ENCODE measurements at regions not wholly inside any gene's neighbourhood (a gene's known extent, or its start where the extent isn't known, plus 50 kb on each side); places are given as distances from the start of the nearest gene placed in this dataset.

DNA sequence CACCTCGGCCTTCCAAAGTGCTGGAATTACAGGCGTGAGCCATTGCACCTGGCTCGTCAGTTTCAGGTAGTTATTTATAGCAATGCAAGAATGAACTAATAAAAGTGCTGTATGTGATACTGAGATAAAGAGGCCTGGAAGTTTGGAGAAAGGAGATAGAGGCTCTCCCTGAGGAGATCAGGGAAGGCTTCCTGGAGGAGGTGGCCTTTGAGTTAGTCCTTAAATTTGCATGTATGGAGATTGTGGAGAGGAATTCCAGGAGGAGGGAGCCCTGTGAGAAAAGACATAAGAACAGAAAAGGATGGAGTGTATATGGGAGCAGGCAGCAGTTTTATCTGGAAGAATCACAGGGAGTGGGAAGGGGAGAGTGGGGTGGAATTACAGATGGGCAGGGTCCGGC is 276.6 kb upstream of the EEF2KMT start:
- H3K27me3 ChIP-seq (ENCODE audit: control insufficient read depth, low read length), result no peaks in the 10 kb centered on the region
- no peak overlapping the region for H3K27ac ChIP-seq (ENCODE audit: low read depth, low read length)
- H3K36me3 ChIP-seq (ENCODE audit: control insufficient read depth, low read length), result no peaks in the 10 kb centered on the region
- TF ChIP-seq CTCF (IDR thresholded peaks at IDR 0.05; ENCODE audit: low read depth, low read length, poor library complexity, severe bottlenecking) (no peak), EZH2phosphoT487 (IDR thresholded peaks at IDR 0.05; ENCODE audit: borderline replicate concordance, low read length) (no peak)
- H3K9me3 ChIP-seq (ENCODE audit: control insufficient read depth, insufficient read depth, low read length), result no peaks in the 10 kb centered on the region
- 0 out of 2 replicates have a peak, but pooled peaks cover 4% of the 10 kb centered on the region for H3K4me1 ChIP-seq (ENCODE audit: control insufficient read depth, low read length)
- H3K4me3 ChIP-seq (ENCODE audit: low read length), result no peak overlapping the region
- H3K79me2 ChIP-seq (ENCODE audit: control insufficient read depth, low read length), result no peaks in the 10 kb centered on the region
- H4K20me1 ChIP-seq (ENCODE audit: control insufficient read depth, insufficient read depth, low read depth, low read length), result no peaks in the 10 kb centered on the region
- H3F3A ChIP-seq (ENCODE audit: control insufficient read depth, insufficient read depth), result no peaks in the 10 kb centered on the region
- no peak overlapping the region for H3K4me2 ChIP-seq (ENCODE audit: low read length)
- H3K9me2 ChIP-seq (replicated peaks; ENCODE audit: control insufficient read depth, low read length), result no peaks in the 10 kb centered on the region

- no peaks in the 10 kb centered on the region for H4K20me1 ChIP-seq (ENCODE audit: control insufficient read depth, insufficient read depth, low read depth, low read length)
- no peaks in the 10 kb centered on the region for H3K27me3 ChIP-seq (ENCODE audit: control insufficient read depth, low read length)
Measured at GRCh38 chr16:5367951-5368350, 270.4 kb upstream of the EEF2KMT start.

DNA sequence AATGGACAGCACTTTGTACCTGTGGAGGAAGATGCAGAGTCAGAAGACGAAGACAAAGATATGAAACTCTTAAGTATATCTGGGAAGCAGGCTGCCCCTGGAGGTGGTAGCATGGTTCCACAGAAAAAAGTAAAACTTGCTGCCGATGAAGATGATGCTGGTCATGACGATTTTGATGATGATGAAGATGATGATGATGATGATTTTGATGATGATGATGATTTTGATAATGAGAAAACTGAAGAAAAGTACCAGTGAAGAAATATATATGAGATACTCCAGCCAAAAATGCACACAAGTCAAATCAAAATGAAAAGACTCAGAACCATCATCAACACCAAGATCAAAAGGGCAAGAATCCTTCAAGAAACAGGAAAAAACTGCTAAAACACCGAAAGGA is 268.5 kb upstream of the EEF2KMT start:
- Histone ChIP-seq H3K4me1 (ENCODE audit: control insufficient read depth, low read length) (no peaks in the 10 kb centered on the region), H3K36me3 (ENCODE audit: control insufficient read depth, low read length) (no peaks in the 10 kb centered on the region), H3K27me3 (ENCODE audit: control insufficient read depth, low read length) (no peaks in the 10 kb centered on the region), H4K20me1 (ENCODE audit: control insufficient read depth, insufficient read depth, low read depth, low read length) (no peaks in the 10 kb centered on the region), H3K27ac (ENCODE audit: low read depth, low read length) (no peak overlapping the region), H3K4me2 (ENCODE audit: low read length) (no peak overlapping the region), H3K9me2 (replicated peaks; ENCODE audit: control insufficient read depth, low read length) (no peaks in the 10 kb centered on the region), H3K79me2 (ENCODE audit: control insufficient read depth, low read length) (no peaks in the 10 kb centered on the region), H3K4me3 (ENCODE audit: low read length) (no peak overlapping the region), H3K9me3 (ENCODE audit: control insufficient read depth, insufficient read depth, low read length) (no peaks in the 10 kb centered on the region), H3F3A (ENCODE audit: control insufficient read depth, insufficient read depth) (no peaks in the 10 kb centered on the region)
- TF ChIP-seq EZH2phosphoT487 (IDR thresholded peaks at IDR 0.05; ENCODE audit: borderline replicate concordance, low read length) (no peak), CTCF (IDR thresholded peaks at IDR 0.05; ENCODE audit: low read depth, low read length, poor library complexity, severe bottlenecking) (no peak)

More at GRCh38 chr16:5367951-5368350, 270.4 kb upstream of the EEF2KMT start:
- no peaks in the 10 kb centered on the region for H3K79me2 ChIP-seq (ENCODE audit: control insufficient read depth, low read length)
- H3K4me1 ChIP-seq (ENCODE audit: control insufficient read depth, low read length), result no peaks in the 10 kb centered on the region
- no peak overlapping the region for H3K4me3 ChIP-seq (ENCODE audit: low read length)
- no peaks in the 10 kb centered on the region for H3K9me2 ChIP-seq (replicated peaks; ENCODE audit: control insufficient read depth, low read length)
- no peaks in the 10 kb centered on the region for H3K9me3 ChIP-seq (ENCODE audit: control insufficient read depth, insufficient read depth, low read length)
- no peaks in the 10 kb centered on the region for H3K36me3 ChIP-seq (ENCODE audit: control insufficient read depth, low read length)
- no peak overlapping the region for H3K4me2 ChIP-seq (ENCODE audit: low read length)
- TF ChIP-seq CTCF (IDR thresholded peaks at IDR 0.05; ENCODE audit: low read depth, low read length, poor library complexity, severe bottlenecking) (no peak), EZH2phosphoT487 (IDR thresholded peaks at IDR 0.05; ENCODE audit: borderline replicate concordance, low read length) (no peak)
- no peak overlapping the region for H3K27ac ChIP-seq (ENCODE audit: low read depth, low read length)
- no peaks in the 10 kb centered on the region for H3F3A ChIP-seq (ENCODE audit: control insufficient read depth, insufficient read depth)

DNA sequence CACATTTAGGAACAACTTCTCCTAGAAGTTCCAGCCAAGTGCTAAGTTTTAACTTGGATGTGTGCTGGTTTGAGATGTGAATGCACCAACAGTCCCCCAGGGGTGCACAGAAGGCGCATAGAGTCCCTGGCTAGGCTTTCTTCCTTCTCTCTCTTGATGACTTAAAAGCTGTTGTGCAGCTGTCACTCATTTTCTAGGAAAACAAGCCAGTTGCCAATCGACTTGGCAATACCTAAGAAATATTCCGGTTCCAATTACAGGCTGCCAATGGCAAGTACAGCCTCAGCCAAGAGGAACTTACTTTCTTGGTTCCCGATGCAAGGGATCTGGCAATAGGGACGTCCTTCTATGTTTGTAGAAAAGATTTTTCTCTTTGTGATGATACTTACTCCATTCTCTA is 266.6 kb upstream of the EEF2KMT start:
- H3K36me3 ChIP-seq (ENCODE audit: control insufficient read depth, low read length), result no peaks in the 10 kb centered on the region
- no peaks in the 10 kb centered on the region for H3K9me2 ChIP-seq (replicated peaks; ENCODE audit: control insufficient read depth, low read length)
- no peaks in the 10 kb centered on the region for H4K20me1 ChIP-seq (ENCODE audit: control insufficient read depth, insufficient read depth, low read depth, low read length)
- H3K4me2 ChIP-seq (ENCODE audit: low read length), result no peak overlapping the region
- H3K4me3 ChIP-seq (ENCODE audit: low read length), result no peak overlapping the region
- no peaks in the 10 kb centered on the region for H3K4me1 ChIP-seq (ENCODE audit: control insufficient read depth, low read length)
- H3F3A ChIP-seq (ENCODE audit: control insufficient read depth, insufficient read depth), result no peaks in the 10 kb centered on the region
- H3K9me3 ChIP-seq (ENCODE audit: control insufficient read depth, insufficient read depth, low read length), result no peaks in the 10 kb centered on the region
- H3K27me3 ChIP-seq (ENCODE audit: control insufficient read depth, low read length), result no peaks in the 10 kb centered on the region
- TF ChIP-seq EZH2phosphoT487 (IDR thresholded peaks at IDR 0.05; ENCODE audit: borderline replicate concordance, low read length) (no peak), CTCF (IDR thresholded peaks at IDR 0.05; ENCODE audit: low read depth, low read length, poor library complexity, severe bottlenecking) (no peak)
- H3K79me2 ChIP-seq (ENCODE audit: control insufficient read depth, low read length), result no peaks in the 10 kb centered on the region
- no peak overlapping the region for H3K27ac ChIP-seq (ENCODE audit: low read depth, low read length)
